ENCODE measurements at regions not wholly inside any gene's neighbourhood (a gene's known extent, or its start where the extent isn't known, plus 50 kb on each side); places are given as distances from the start of the nearest gene placed in this dataset.

- no peaks in the 10 kb centered on the region for H3K9me3 ChIP-seq (replicated peaks; ENCODE audit: control insufficient read depth, insufficient read depth, low read length)
- no peaks in the 10 kb centered on the region for H3K9me1 ChIP-seq (replicated peaks; ENCODE audit: control insufficient read depth, extremely low read depth, insufficient read depth, low read length)
- H3K27me3 ChIP-seq (ENCODE audit: control insufficient read depth in 2 of 2, insufficient read depth in 2 of 2, low read length in 2 of 2), result no peaks in the 10 kb centered on the region
- dilution Hi-C loops (cut with MboI; ENCODE audit: extremely low pct_ligation_motif_present, low sequenced_read_pairs), result no loop called here
- no peaks in the 10 kb centered on the region for H3K4me1 ChIP-seq (ENCODE audit: control insufficient read depth, extremely low read depth, insufficient read depth, low read length)
- ChIA-PET CTCF (no interaction called here), POLR2A (no interaction called here)
- H3K36me3 ChIP-seq (ENCODE audit: control insufficient read depth in 2 of 2, extremely low read depth in 1 of 2, insufficient read depth in 2 of 2, low read length in 2 of 2), result no peaks in the 10 kb centered on the region
- no peaks in the 10 kb centered on the region for H3K79me2 ChIP-seq (ENCODE audit: control insufficient read depth, insufficient read depth, low read length)
- no peak overlapping the region for H3K9ac ChIP-seq (replicated peaks; ENCODE audit: extremely low read depth, insufficient read depth, low read length)
- H3K4me2 ChIP-seq (ENCODE audit: insufficient read depth, low read length), result no peak overlapping the region
- H3K4me3 ChIP-seq (replicated peaks in 1 of 3; ENCODE audit: insufficient read depth in 1 of 3, low read depth in 1 of 3, low read length in 3 of 3), result no peak overlapping the region
- no peak for TF ChIP-seq POLR2A (IDR thresholded peaks at IDR 0.05; ENCODE audit: low read depth, low read length)
- no peak for TF ChIP-seq MAX (IDR thresholded peaks at IDR 0.05; ENCODE audit: insufficient read depth, insufficient read length)
- no peak for TF ChIP-seq GATA2 (IDR thresholded peaks at IDR 0.05; ENCODE audit: insufficient read depth, insufficient read length, low read depth, low read length)
- TF ChIP-seq CTCF (IDR thresholded peaks at IDR 0.05; ENCODE audit: extremely low read depth in 1 of 2, insufficient read depth in 1 of 2, low read depth in 1 of 2, low read length in 2 of 2), result no peak
- no peak for TF ChIP-seq EZH2 (IDR thresholded peaks at IDR 0.05; ENCODE audit: borderline replicate concordance, low read depth, low read length, severe bottlenecking)
- TF ChIP-seq POLR2AphosphoS5 (IDR thresholded peaks at IDR 0.05; ENCODE audit: insufficient read depth, low read depth, low read length), result no peak
- TF ChIP-seq FOS (IDR thresholded peaks at IDR 0.05; ENCODE audit: borderline replicate concordance, insufficient read depth, low read length), result no peak
- TF ChIP-seq MYC (IDR thresholded peaks at IDR 0.05; ENCODE audit: low read depth, low read length), result no peak
- no peak for TF ChIP-seq JUN (IDR thresholded peaks at IDR 0.05; ENCODE audit: borderline replicate concordance, insufficient read depth, insufficient read length, low read depth)
- H4K20me1 ChIP-seq (replicated peaks; ENCODE audit: control insufficient read depth, extremely low read depth, insufficient read depth, low read length), result no peaks in the 10 kb centered on the region
- DNase-seq (ENCODE audit: low read depth, low spot score), result no peak
- BruUV-seq (replicated peaks), result no TSS peak
- H2AFZ ChIP-seq (ENCODE audit: low read depth, low read length), result no peak overlapping the region
- no peak overlapping the region for H3K27ac ChIP-seq (ENCODE audit: insufficient read depth, low read depth, low read length)
- intact Hi-C loops (cut with micrococcal nuclease), result no loop called here
- no peak for FAIRE-seq
Measured at GRCh38 chr4:134610956-134611355, 409.4 kb upstream of the PABPC4L start.
